Neutrophil (primary cell): ENCODE measurements at regions not wholly inside any gene's neighbourhood (a gene's known extent, or its start where the extent isn't known, plus 50 kb on each side); places are given as distances from the start of the nearest gene placed in this dataset.

Source experiments
- H3K27ac ChIP-seq: fragments of 200-600 bp; sonication (generic); 2 replicates; pipeline ENCODE4 v1.5.1; 2016; ENCODE audit warnings: mild to moderate bottlenecking, moderate library complexity
- H3K27me3 ChIP-seq: fragments of 200-600 bp; sonication (generic); 2 replicates; pipeline ENCODE4 v1.6.0; 2016; ENCODE audit warnings: mild to moderate bottlenecking
- H3K36me3 ChIP-seq: fragments of 200-600 bp; sonication (generic); 2 replicates; pipeline ENCODE4 v1.5.1; 2017
- H3K4me1 ChIP-seq, 2 experiments: fragments of 200-600 bp in 1 of 2; sonication (generic) in 1 of 2; 1 replicate in 1 of 2; 2 replicates in 1 of 2; pipeline versions ENCODE4 v1.5.1 to v1.6.1; 2013 to 2016; ENCODE audit warnings: low read depth in 1 of 2, low read length in 1 of 2, mild to moderate bottlenecking in 1 of 2, moderate library complexity in 1 of 2; ENCODE audit not compliant: control insufficient read depth in 1 of 2, insufficient read depth in 1 of 2
- H3K4me3 ChIP-seq, 2 experiments: fragments of 200-600 bp in 1 of 2; sonication (generic) in 1 of 2; 1 replicate in 1 of 2; 2 replicates in 1 of 2; pipeline ENCODE4 v1.5.1; 2013 to 2016; ENCODE audit warnings: low read depth in 1 of 2, low read length in 1 of 2, mild to moderate bottlenecking in 1 of 2, moderate library complexity in 1 of 2
- H3K9me3 ChIP-seq: fragments of 200-600 bp; sonication (generic); 2 replicates; pipeline ENCODE4 v1.5.1; 2016
- TF ChIP-seq, protein P1 (sequence below): fragments of 200-600 bp; sonication (generic); IDR thresholded peaks from 2 replicates; pipeline ENCODE4 v1.5.1; 2016; ENCODE audit warnings: antibody characterized with exemption

DNA sequence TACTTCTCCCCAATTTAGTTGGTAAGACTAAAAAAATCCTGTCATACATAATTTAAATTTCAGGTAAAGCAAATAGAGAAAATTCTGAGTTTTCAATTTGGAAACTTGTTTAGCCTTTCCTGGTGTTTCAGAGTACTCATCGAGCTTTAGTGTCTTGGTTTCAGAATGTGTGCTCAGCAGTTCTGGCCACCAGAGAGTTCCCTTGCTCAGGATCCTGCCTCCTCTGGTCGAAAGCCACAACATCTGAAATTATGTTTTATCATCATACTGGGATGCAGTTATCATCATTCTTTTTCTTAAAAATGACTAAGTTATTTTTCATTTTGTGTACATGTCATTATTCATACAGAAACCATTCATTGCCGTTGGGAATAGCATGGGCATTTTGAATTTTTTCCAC is 263.2 kb upstream of the SPRY2 start:
- Histone ChIP-seq H3K27ac (no peak overlapping the region), H3K27me3 (no peaks in the 10 kb centered on the region), H3K9me3 (no peaks in the 10 kb centered on the region), H3K4me3 (no peak overlapping the region), H3K4me1 (no peaks in the 10 kb centered on the region), H3K36me3 (no peaks in the 10 kb centered on the region)
- TF ChIP-seq, protein P1, sequence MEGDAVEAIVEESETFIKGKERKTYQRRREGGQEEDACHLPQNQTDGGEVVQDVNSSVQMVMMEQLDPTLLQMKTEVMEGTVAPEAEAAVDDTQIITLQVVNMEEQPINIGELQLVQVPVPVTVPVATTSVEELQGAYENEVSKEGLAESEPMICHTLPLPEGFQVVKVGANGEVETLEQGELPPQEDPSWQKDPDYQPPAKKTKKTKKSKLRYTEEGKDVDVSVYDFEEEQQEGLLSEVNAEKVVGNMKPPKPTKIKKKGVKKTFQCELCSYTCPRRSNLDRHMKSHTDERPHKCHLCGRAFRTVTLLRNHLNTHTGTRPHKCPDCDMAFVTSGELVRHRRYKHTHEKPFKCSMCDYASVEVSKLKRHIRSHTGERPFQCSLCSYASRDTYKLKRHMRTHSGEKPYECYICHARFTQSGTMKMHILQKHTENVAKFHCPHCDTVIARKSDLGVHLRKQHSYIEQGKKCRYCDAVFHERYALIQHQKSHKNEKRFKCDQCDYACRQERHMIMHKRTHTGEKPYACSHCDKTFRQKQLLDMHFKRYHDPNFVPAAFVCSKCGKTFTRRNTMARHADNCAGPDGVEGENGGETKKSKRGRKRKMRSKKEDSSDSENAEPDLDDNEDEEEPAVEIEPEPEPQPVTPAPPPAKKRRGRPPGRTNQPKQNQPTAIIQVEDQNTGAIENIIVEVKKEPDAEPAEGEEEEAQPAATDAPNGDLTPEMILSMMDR = no peak

DNA sequence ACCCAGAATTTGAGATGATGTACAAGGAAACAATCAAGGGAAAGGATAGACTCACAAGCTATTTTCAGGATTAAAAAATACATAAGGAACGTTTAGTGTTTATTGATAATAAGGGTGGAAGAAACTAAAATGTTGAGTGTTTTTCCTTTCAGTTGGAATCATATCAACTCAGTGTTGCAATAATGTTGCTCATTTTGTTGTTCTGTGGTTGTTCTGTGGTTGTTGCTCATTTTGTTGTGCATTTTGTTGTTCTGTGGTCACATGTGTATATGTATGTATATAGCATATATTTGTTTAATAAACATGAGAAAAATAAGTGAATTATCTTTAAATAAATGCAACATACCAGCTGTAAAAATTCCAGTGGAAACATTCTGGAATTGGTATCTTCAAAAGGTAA is 262.4 kb upstream of the SPRY2 start:
- H3K27me3 ChIP-seq = no peaks in the 10 kb centered on the region
- no peaks in the 10 kb centered on the region for H3K4me1 ChIP-seq
- H3K9me3 ChIP-seq = no peaks in the 10 kb centered on the region
- H3K27ac ChIP-seq = no peak overlapping the region
- TF ChIP-seq, protein P1 = no peak
- no peaks in the 10 kb centered on the region for H3K36me3 ChIP-seq
- no peak overlapping the region for H3K4me3 ChIP-seq

DNA sequence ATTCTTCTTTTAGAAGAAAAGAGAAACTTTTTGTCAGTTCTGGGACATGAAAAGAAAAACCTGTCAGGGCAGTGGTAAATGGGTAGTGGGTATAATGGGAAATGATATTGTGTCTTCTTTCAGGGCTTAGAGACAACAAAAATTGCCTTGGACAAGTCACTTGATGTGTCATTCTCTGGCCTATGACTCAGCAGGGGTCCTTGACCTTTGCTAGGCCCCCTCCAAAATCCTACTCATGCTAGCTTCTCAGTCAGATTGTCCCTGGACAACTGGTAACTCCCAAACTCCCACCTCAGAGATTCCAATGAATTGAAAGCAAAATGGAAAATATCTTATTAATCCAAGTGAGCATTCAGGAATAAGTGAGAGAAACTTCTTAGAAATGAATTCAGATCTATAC is 258.8 kb upstream of the SPRY2 start:
- Histone ChIP-seq H3K4me1 (no peaks in the 10 kb centered on the region), H3K36me3 (no peaks in the 10 kb centered on the region), H3K27ac (no peak overlapping the region), H3K9me3 (no peaks in the 10 kb centered on the region), H3K4me3 (no peak overlapping the region), H3K27me3 (no peaks in the 10 kb centered on the region)
- TF ChIP-seq, protein P1 = no peak

DNA sequence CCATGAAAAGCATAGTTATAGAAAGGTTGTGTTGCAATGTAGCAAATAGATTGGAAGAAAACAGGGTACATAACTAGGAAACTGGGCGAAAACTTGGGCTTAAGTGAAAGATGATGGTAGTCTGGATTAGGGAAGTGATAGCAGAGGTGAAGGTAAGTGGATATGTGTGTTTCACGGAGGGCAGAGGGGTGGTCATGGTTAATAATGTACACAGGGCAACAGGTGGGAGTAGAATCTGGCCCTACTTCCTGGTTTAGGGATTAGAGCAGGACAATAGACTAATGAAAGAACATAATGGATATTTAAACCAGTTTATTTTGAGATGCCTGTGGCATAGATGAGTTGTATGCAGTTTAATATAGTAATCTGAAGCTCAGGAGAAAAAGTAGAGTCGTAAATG is 257.3 kb upstream of the SPRY2 start:
- TF ChIP-seq, protein P1 = no peak
- Histone ChIP-seq H3K4me1 (no peaks in the 10 kb centered on the region), H3K4me3 (no peak overlapping the region), H3K27me3 (no peaks in the 10 kb centered on the region), H3K9me3 (no peaks in the 10 kb centered on the region), H3K27ac (no peak overlapping the region), H3K36me3 (no peaks in the 10 kb centered on the region)

DNA sequence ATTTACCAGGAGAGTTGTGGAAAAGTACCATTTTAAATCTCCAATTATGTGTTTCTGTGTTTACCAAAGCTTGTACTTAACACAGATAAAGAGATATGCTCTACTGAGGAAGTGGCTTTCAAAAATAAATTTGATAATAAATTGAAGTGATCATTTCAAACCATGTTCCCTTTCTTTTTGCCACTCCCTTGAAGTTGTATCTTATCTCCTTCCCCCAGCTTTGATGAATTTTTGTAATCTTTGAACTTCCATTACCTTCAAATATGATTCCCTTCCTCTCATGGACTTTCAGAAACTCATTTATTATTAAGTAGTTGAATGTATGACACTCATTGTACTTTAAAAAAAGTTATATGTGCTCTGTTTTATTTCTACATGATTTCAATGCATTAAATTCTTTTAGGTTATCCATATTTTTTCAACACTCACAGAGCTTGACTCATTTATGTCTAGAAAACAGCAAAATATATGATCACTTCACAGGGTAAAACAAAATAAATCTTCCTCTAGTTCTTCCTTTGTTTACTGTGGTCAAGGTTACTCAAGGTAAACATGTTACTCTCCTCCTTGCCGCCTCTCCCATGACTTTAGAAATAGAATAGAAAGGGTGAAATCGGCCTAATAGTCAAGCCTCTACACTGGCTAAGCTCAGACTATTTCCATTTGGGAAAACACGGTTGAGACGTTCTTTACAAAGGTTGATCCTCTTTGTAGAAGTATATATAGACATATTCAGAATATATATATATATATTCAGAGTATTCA is 251.2 kb upstream of the SPRY2 start:
- Histone ChIP-seq H3K36me3 (no peaks in the 10 kb centered on the region), H3K4me3 (no peak overlapping the region), H3K9me3 (no peaks in the 10 kb centered on the region), H3K4me1 (no peaks in the 10 kb centered on the region), H3K27me3 (no peaks in the 10 kb centered on the region), H3K27ac (no peak overlapping the region)
- TF ChIP-seq, protein P1 = no peak
